HG03064 (cell line): ENCODE measurements at regions not wholly inside any gene's neighbourhood (a gene's known extent, or its start where the extent isn't known, plus 50 kb on each side); places are given as distances from the start of the nearest gene placed in this dataset.
"Not testable (repeated sequence)": the region's sequence is repeated elsewhere in the genome, so short reads cannot be mapped to it uniquely, and the experiment has no call there.

Experiments
- ATAC-seq: cut with Tn5 transposase; IDR thresholded peaks from one replicate; pipeline ENCODE4 v1.9.1; 2021; ENCODE audit warnings: low read depth; ENCODE audit not compliant: unreplicated experiment

DNA sequence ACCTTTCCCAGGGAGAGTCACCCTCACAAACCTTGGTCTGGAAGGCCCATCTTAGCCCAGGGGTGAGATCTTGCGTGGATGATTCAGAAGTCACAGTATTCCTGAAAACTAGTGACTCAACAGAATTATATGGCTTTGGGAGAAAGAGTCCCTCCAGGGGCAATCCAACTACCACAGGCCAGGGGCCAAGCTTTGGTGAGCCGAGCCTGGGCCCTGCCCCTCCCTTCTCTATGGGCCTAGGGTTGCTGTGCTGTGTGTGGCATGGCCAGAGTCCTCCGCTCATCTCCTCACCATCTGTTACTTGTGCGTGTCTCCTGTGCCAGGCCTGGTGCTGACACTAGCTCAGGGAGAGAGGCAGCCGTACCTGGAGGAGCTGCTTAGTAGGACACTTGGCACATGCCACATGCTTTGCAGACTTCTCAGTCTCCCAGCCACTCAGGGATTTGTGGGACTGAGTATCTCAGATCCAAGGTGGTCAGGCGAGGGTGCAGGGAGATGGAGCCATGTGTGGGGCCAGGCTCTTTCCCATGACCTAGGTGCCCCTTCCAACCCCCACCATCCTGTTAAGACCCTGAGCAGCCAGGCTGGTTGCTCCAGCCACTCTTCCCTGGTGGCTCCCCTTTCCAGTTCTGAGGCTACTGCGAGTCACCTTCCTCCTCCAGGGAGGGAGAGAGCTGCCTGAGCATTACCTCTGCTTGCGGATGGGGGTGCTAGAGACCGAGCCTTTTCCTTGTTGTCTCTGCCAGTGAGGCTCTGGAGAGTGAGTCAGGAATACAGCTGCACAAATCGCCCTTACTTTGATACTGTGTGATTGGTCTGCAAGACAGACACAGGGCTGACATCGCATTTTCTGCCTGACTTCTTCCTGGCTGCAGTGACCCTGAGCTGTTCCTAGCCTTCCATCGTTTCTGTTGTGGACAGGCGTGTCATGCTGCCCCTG is 94.1 kb downstream of the SLC25A47 start:
- no peak for ATAC-seq

DNA sequence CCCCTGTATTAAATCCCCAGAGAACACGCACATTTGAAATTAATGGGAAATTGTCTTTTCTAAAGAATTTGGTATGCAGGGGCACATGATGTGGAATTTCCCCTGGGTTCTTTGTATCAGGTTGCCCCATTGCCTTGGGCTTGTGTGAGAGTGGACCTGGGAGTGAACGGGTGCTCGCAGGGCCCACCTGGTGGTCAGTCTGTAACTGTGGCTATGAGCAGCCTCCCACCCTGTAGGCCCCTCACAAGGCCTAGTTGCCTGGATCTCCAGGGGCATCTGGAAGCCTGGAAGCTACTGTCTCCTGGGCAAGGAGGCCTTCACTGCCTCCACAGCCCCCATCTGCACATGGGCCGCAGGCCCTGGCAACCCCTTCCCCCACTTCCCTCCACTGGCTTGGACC is 96.7 kb downstream of the SLC25A47 start:
- ATAC-seq = no peak

DNA sequence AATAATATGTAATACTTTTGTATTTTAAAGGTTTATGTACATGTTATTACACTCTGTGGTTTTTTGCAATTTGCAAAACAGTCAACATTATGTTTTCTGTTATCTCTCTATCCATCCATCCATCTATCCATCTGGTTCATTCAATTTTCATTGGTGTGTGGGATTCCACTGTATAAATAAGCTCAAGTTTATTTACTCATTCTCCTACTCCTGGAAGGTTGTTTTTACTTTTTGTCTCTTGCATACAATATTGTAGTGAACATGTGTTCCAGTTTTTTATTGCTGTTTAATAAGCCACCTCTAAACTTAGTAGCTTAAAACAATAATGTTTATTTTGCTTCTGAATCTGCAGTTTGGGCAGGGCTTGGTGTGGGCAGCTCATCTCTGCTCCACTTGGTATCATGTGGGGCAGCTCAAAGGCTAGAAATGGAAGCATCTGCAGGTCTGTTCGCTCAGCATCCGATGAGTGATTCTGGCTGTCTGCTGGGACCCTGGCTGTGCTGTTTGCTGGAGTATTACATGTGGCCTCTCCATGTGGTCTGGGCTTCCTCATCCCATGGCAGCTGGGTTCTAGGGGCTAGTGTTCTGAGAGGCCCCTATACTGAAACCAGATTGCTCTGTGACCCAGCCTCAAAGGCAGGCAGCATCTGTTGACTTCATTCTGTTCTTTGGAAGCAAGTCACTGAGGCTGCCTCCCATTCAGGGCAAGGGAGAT is 98.8 kb downstream of the SLC25A47 start:
- ATAC-seq = no peak

GRCh38 chr14:100422556-100423316 is 99.6 kb downstream of the SLC25A47 start:
- ATAC-seq = no peak

GRCh38 chr14:100423317-100424010 is 100.3 kb downstream of the SLC25A47 start:
- ATAC-seq = no peak

- ATAC-seq = no peak
Observed at GRCh38 chr14:100424504-100425428, 101.6 kb downstream of the SLC25A47 start.

DNA sequence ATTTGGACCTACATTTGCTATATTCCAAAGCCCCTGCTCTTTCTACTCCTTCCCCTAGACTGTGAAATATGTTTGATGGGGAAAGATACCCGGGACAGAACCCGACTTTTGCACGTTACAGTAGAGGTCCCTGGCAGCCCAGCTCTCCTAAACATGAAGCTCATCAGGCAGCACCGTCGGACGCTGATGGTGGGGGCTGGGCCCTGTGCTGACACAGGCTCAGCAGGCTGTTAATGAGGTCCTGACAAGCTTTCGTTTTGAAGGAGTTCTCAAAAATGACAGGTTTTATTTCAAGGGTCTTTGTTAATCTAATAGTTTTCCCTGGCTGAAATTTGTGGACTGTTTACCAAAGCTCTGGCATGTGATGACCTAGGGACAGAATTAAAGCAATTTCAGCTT is 102.3 kb downstream of the SLC25A47 start:
- ATAC-seq = no peak

- no peak for ATAC-seq
Observed at GRCh38 chr14:100426314-100426713, 103.2 kb downstream of the SLC25A47 start.

DNA sequence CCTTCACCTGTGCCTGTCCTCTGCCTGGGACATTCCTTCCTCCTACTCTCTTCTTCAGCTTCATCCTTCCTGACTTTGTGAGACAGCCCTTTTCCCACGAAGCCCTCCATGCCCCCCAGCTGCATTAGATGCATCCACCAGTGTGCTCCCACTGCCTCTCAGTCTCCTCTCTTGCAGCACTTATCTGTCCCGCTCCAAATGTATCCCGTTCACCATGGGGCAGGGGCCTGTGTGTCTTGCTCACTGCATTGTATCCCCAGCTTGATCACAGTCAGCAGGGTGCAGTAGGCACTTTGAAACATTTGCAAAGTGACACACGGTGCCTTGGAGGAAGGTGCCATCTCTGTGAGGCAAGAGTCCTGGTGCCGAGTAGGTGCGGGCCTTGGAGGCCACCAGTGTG is 104.0 kb downstream of the SLC25A47 start:
- no peak for ATAC-seq

DNA sequence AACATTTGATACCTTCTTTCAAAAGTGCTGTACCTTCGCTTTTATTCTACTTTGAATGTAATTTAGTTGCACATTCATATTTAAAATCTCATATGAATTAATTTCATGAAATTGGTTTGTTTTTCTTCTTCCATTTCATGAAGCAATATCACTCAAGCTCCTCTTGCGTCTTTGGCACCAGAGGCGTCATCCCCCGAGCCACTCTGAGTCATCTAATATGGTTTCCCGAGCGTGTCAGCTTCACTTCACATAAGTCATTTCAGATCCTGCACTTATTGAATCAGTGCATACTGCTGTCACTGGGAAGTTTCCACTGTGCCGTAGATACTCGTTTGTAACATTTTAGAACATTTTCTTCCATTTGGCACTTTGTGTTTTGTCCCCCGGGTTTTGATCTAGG is 105.6 kb downstream of the SLC25A47 start:
- no peak for ATAC-seq

DNA sequence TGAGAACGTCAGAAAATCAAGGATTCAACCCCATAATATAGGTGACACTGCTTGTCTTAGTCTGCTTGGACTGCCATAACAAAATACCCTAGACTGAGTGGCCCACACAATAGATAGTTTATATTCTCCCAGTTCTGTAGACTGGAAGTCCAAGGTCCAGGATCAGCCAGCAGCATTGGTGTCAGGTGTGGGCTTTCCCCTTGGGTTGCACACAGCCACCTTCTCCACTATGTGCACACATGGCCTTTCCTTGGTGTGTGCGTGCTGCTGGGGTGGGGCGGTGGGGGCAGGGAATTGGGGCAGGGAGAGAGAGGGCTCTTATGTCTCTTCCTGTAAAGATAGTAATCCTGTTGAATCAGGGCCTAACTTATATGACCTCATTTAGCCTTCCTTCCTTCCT is 106.4 kb downstream of the SLC25A47 start:
- no peak for ATAC-seq

DNA sequence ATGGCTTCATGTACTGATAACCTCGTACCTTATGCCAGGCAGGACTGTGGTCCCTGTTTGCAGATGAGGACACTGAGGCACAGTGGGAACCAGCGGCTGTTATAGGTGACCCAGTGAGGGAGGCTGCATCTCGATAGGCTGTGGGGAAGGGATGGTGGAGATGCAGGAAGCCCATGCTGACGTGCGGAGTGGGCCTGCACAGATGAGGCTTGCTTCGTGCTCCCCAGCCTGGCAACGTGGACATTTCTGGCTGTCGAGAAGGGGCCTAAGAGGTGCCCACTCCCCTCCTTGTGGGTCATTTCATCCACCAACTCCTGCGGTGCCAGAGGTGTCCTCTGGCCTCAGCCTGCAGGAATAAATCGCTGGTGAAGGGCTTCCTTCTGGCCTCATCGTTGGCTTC is 107.4 kb downstream of the SLC25A47 start:
- ATAC-seq = no peak

- not testable (repeated sequence) for ATAC-seq
Observed at GRCh38 chr14:100431461-100431860, 108.3 kb downstream of the SLC25A47 start.

DNA sequence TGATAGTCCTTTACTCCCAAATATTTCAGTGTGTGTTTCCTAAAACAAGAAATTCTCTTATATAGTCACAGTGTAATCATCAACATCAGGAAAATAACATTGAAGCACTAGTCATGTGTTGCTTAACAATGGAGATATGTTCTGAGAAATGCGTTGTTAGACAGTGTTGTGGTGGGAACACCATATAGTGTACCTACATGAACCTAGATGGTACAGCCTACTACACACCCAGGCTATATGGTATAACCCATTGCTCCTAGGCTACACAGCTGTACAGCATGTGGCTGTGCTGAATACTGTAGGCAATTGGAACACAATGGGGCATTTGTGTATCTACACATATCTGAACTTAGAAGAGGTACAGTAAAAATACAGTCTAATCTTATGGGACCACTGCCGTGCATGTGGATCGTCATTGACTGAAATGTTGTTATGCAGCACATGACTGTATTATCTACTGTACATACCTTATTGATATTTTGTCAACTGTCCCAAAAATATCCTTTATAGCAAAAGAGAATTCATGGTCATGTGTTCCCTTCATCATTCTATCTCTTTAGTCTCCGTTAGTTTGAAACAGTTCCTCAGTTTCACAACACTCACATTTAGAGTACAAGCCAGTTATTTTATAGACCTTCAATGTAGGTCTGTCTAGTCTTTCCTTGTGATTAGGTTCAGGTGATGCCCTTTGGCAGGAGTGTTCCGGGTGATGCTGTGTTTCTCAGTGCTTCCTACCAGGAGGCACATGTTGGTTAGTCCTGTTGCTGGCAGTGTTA is 109.7 kb downstream of the SLC25A47 start:
- no peak for ATAC-seq

DNA sequence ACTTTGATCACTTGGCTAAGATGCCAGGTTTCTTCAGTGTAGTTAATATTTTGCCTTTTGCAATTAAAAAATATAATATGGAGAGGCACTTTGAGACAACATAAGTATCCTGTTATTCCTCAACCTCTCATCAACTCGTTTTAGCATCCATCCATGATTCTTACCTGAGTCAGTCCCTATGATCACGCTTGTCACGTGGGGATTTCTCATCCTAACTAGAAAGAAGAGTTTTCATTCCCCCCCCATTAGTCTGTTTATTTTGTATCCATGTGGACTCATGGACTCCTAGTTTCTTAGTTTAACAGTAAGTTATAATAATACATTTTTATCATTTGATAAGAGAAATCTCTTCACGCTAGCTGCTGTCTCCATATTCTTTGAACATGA is 110.3 kb downstream of the SLC25A47 start:
- no peak for ATAC-seq

GRCh38 chr14:100434033-100434601 is 111.0 kb downstream of the SLC25A47 start:
- ATAC-seq = no peak

DNA sequence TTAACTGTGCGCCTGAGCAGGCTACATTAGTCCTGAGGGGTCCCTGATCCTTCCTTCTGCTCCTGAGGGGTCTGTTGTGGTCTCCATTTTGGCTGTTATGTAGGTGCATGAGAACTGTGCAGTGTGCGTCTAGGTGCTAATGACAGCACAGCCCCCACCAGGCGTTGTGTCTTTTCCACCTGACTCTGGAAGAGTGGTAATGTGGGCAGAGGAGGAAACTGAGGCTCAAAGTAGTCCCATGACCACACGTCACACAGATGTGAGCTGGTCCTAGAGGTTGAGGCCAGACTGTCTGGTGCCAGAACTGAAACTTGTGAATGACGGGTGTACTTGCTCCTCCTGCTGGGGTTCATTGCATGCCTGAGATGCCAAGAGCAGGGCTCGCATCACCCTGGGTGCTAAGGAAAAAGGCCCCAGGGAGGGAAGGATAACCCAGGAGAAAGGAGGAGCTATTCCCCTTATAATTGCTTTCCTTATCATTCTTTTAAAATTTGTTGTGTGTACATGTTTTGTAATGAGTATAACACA is 111.8 kb downstream of the SLC25A47 start:
- ATAC-seq = no peak

DNA sequence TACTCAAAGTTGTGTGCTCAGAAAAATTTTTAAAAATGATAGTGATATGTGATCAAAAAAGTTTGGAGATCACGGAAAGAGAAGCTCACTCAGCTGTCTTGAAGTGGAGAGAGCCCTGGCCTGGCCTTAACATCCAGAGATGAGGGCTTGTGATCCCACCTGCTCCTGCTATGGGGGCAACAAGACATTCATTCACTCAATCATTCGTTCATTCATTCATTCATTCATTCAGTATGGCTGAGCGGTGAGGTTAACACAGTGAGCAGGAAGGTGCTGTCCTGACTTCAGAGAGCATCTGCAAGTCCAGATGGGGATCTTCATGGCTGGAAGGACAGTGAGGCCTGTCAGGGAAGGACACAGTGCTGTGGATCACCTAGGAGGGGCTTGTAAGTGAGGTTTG is 112.3 kb downstream of the SLC25A47 start:
- ATAC-seq = no peak
